Endothelial cell of umbilical vein (primary cell): ENCODE measurements at regions not wholly inside any gene's neighbourhood (a gene's known extent, or its start where the extent isn't known, plus 50 kb on each side); places are given as distances from the start of the nearest gene placed in this dataset.

Source experiments
- BruUV-seq: library from RNA; stranded (reverse); fragments of 400-500 nt; replicated peaks from 2 replicates; lab custom pipeline; 2021; lab: Mats Ljungman, UMichigan
- CTCF ChIA-PET: fragments of 300-600, 350-600 bp; sonication (Branson Sonifier 250); formaldehyde crosslinking; loops from one replicate; lab custom pipeline; 2021; ENCODE audit warnings: antibody characterized with exemption, inconsistent platforms; lab: Charles Lee
- POLR2A ChIA-PET: fragments of 300-600, 350-600 bp; sonication (Branson Sonifier 250); formaldehyde crosslinking; loops from one replicate; lab custom pipeline; 2021; ENCODE audit warnings: antibody characterized with exemption, inconsistent platforms; lab: Charles Lee
- DNase-seq: peaks from one replicate; pipeline ENCODE4 v3.0.0-alpha.2; 2011; ENCODE audit warnings: low read depth, low spot score
- FAIRE-seq: peaks from 2 replicates; lab custom pipeline; 2011; peaks lifted over from hg19 to GRCh38; lab: Jason Lieb, UNC
- H2AFZ ChIP-seq: 2 replicates; pipeline ENCODE4 v1.6.0; 2012; ENCODE audit warnings: low read depth, low read length, control low read depth, inconsistent platforms
- H3K27ac ChIP-seq: 2 replicates; pipeline ENCODE4 v1.5.1; 2011; ENCODE audit warnings: low read depth, mild to moderate bottlenecking, control low read depth, low read length, moderate library complexity; ENCODE audit not compliant: insufficient read depth
- H3K27me3 ChIP-seq, 2 experiments: 2 replicates each; pipeline versions ENCODE4 v1.6.0 to v1.6.1; 2011; ENCODE audit warnings: low read length in 2 of 2, mixed read lengths in 1 of 2; ENCODE audit not compliant: control insufficient read depth in 2 of 2, insufficient read depth in 2 of 2
- H3K36me3 ChIP-seq, 2 experiments: 2 replicates in 1 of 2; 3 replicates in 1 of 2; pipeline ENCODE4 v1.5.1; 2011; ENCODE audit warnings: low read length in 2 of 2, mild to moderate bottlenecking in 1 of 2, moderate library complexity in 1 of 2; ENCODE audit not compliant: control insufficient read depth in 2 of 2, insufficient read depth in 2 of 2; ENCODE audit errors: extremely low read depth in 1 of 2
- H3K4me1 ChIP-seq: 3 replicates; pipeline ENCODE4 v1.5.1; 2011; ENCODE audit warnings: mild to moderate bottlenecking, low read length; ENCODE audit not compliant: control insufficient read depth, insufficient read depth; ENCODE audit errors: extremely low read depth
- H3K4me2 ChIP-seq: 2 replicates; pipeline ENCODE4 v1.6.1; 2011; ENCODE audit warnings: low read length, control low read depth, mixed read lengths; ENCODE audit not compliant: insufficient read depth
- H3K4me3 ChIP-seq, 3 experiments: fragments of 200-600 bp in 1 of 3; sonication (generic), shearing (Covaris generic) in 1 of 3; replicated peaks in 1 of 3; 2 replicates each; pipeline ENCODE4 v1.5.1; 2011 to 2016; ENCODE audit warnings: control low read depth in 3 of 3, low read length in 3 of 3, mild to moderate bottlenecking in 2 of 3, inconsistent platforms in 1 of 3, low read depth in 1 of 3, moderate library complexity in 1 of 3; ENCODE audit not compliant: insufficient read depth in 1 of 3
- H3K79me2 ChIP-seq: 2 replicates; pipeline ENCODE4 v1.6.0; 2012; ENCODE audit warnings: low read length, inconsistent platforms; ENCODE audit not compliant: control insufficient read depth, insufficient read depth
- H3K9ac ChIP-seq: replicated peaks from 2 replicates; pipeline ENCODE3; 2011; ENCODE audit warnings: low read length, control low read depth; ENCODE audit not compliant: insufficient read depth; ENCODE audit errors: extremely low read depth
- H3K9me1 ChIP-seq: replicated peaks from 3 replicates; pipeline ENCODE4 v1.6.0; 2011; ENCODE audit warnings: mild to moderate bottlenecking, low read length; ENCODE audit not compliant: control insufficient read depth, insufficient read depth; ENCODE audit errors: extremely low read depth
- H3K9me3 ChIP-seq: replicated peaks from 2 replicates; pipeline ENCODE4 v1.5.1; 2012; ENCODE audit warnings: low read length, inconsistent platforms; ENCODE audit not compliant: control insufficient read depth, insufficient read depth
- H4K20me1 ChIP-seq: replicated peaks from 2 replicates; pipeline ENCODE3; 2011; ENCODE audit warnings: mild to moderate bottlenecking, low read length; ENCODE audit not compliant: control insufficient read depth, insufficient read depth; ENCODE audit errors: extremely low read depth
- CTCF ChIP-seq, 2 donors: IDR thresholded peaks; 1 replicate in 1 of 2; 2 replicates in 1 of 2; pipeline ENCODE4 v1.5.1; 2011; ENCODE audit warnings: low read length in 2 of 2, mild to moderate bottlenecking in 2 of 2, moderate library complexity in 2 of 2, control low read depth in 1 of 2, inconsistent platforms in 1 of 2, low read depth in 1 of 2; ENCODE audit not compliant: insufficient read depth in 1 of 2; ENCODE audit errors: extremely low read depth in 1 of 2
- EZH2 ChIP-seq: IDR thresholded peaks from 2 replicates; pipeline ENCODE4 v1.6.1; 2012; ENCODE audit warnings: borderline replicate concordance, low read depth, mild to moderate bottlenecking, moderate library complexity, low read length, inconsistent platforms; ENCODE audit not compliant: severe bottlenecking
- FOS ChIP-seq: IDR thresholded peaks from 2 replicates; pipeline ENCODE4 v1.6.1; 2011; ENCODE audit warnings: mild to moderate bottlenecking, low read length, moderate library complexity, borderline replicate concordance; ENCODE audit not compliant: insufficient read depth
- GATA2 ChIP-seq: IDR thresholded peaks from 2 replicates; pipeline ENCODE4 v1.7.0; 2011; ENCODE audit warnings: low read depth, mild to moderate bottlenecking, moderate library complexity, mixed read lengths, low read length; ENCODE audit not compliant: insufficient read length, insufficient read depth
- JUN ChIP-seq: IDR thresholded peaks from 2 replicates; pipeline ENCODE4 v1.6.1; 2011; ENCODE audit warnings: borderline replicate concordance, low read depth; ENCODE audit not compliant: insufficient read length, insufficient read depth
- MAX ChIP-seq: IDR thresholded peaks from 2 replicates; pipeline ENCODE4 v1.6.1; 2011; ENCODE audit not compliant: insufficient read depth, insufficient read length
- MYC ChIP-seq: IDR thresholded peaks from one replicate; pipeline ENCODE4 v1.6.1; 2011; ENCODE audit warnings: mild to moderate bottlenecking, low read depth, low read length
- POLR2A ChIP-seq: IDR thresholded peaks from 2 replicates; pipeline ENCODE4 v1.6.1; 2012; ENCODE audit warnings: low read depth, mild to moderate bottlenecking, control low read depth, low read length
- POLR2AphosphoS5 ChIP-seq: IDR thresholded peaks from 2 replicates; pipeline ENCODE4 v1.6.1; 2012; ENCODE audit warnings: low read depth, mild to moderate bottlenecking, control low read depth, low read length, moderate library complexity; ENCODE audit not compliant: insufficient read depth
- dilution Hi-C: fragments of 300-500 bp; cut with MboI; formaldehyde crosslinking; loops from one replicate; pipeline ENCODE4 v1.15.0; 2019; ENCODE audit warnings: low sequenced_read_pairs; ENCODE audit not compliant: extremely low pct_ligation_motif_present
- intact Hi-C: fragments of 100-400 bp; cut with micrococcal nuclease; formaldehyde crosslinking; loops from one replicate; pipeline ENCODE4 v1.10.0; 2022

GRCh38 chr4:23194751-23195150, 502.0 kb downstream of the GBA3 start:
- no peak overlapping the region for H3K9ac ChIP-seq
- no peak for TF ChIP-seq GATA2
- no peak for TF ChIP-seq MAX
- TF ChIP-seq CTCF (IDR thresholded peaks at IDR 0.05; ENCODE audit: extremely low read depth in 1 of 2, insufficient read depth in 1 of 2, low read depth in 1 of 2, low read length in 2 of 2) = no peak
- TF ChIP-seq EZH2 = no peak
- no peak for TF ChIP-seq JUN
- TF ChIP-seq FOS = no peak
- no peak for TF ChIP-seq POLR2A
- TF ChIP-seq POLR2AphosphoS5 = no peak
- no peak for TF ChIP-seq MYC
- H2AFZ ChIP-seq = no peak overlapping the region
- intact Hi-C loops (no loop called here), dilution Hi-C loops (no loop called here)
- no TSS peak for BruUV-seq
- CTCF ChIA-PET = no interaction called here
- H3K9me3 ChIP-seq = peaks cover 2% of the 10 kb centered on the region
- no peaks in the 10 kb centered on the region for H4K20me1 ChIP-seq
- no peaks in the 10 kb centered on the region for H3K9me1 ChIP-seq
- POLR2A ChIA-PET = no interaction called here
- H3K4me3 ChIP-seq = no peak overlapping the region
- no peaks in the 10 kb centered on the region for H3K36me3 ChIP-seq
- H3K27me3 ChIP-seq = no peaks in the 10 kb centered on the region
- H3K79me2 ChIP-seq = no peaks in the 10 kb centered on the region
- no peak overlapping the region for H3K4me2 ChIP-seq
- DNase-seq = no peak
- no peak overlapping the region for H3K27ac ChIP-seq
- FAIRE-seq = no peak
- no peaks in the 10 kb centered on the region for H3K4me1 ChIP-seq
